Transverse colon (tissue), 4 donors: ENCODE measurements at regions not wholly inside any gene's neighbourhood (a gene's known extent, or its start where the extent isn't known, plus 50 kb on each side); places are given as distances from the start of the nearest gene placed in this dataset.

Source experiments
- DNase-seq: peaks from one replicate; pipeline ENCODE4 v3.0.0-alpha.2; 2019
- H3K27ac ChIP-seq, 4 donors: fragments of 200-600 bp; sonication (generic); 2 replicates each; pipeline ENCODE4 v1.5.1; 2016 to 2018; ENCODE audit warnings: inconsistent platforms in 4 of 4
- H3K27me3 ChIP-seq: fragments of 200-600 bp; sonication (generic); 2 replicates; pipeline ENCODE4 v1.5.1; 2017; ENCODE audit warnings: inconsistent platforms
- H3K36me3 ChIP-seq, 4 donors: fragments of 200-600 bp; sonication (generic); 2 replicates each; pipeline ENCODE4 v1.5.1; 2017 to 2019; ENCODE audit warnings: inconsistent platforms in 4 of 4
- H3K4me1 ChIP-seq, 4 donors: fragments of 200-600 bp; sonication (generic); 2 replicates each; pipeline ENCODE4 v1.5.1; 2017 to 2020; ENCODE audit warnings: inconsistent platforms in 4 of 4
- H3K4me3 ChIP-seq, 4 donors: fragments of 200-600 bp; sonication (generic); 1 replicate in 1 of 4; 2 replicates in 3 of 4; pipeline versions ENCODE4 v1.5.1 to v1.6.1; 2017 to 2019; ENCODE audit warnings: inconsistent platforms in 4 of 4
- H3K9me3 ChIP-seq, 2 donors: fragments of 200-600 bp; sonication (generic); 2 replicates each; pipeline ENCODE4 v1.5.1; 2017 to 2019; ENCODE audit warnings: inconsistent platforms in 2 of 2
- CTCF ChIP-seq, 5 experiments: fragments of 200-600 bp in 3 of 5; fragments of 450-650 bp in 2 of 5; sonication (generic) in 3 of 5; IDR thresholded peaks; 1 replicate in 2 of 5; 2 replicates in 3 of 5; pipeline ENCODE4 v1.5.1; 2016 to 2017; ENCODE audit warnings: antibody characterized with exemption in 5 of 5, inconsistent platforms in 3 of 5, mild to moderate bottlenecking in 2 of 5, moderate library complexity in 1 of 5
- EP300 ChIP-seq: sonication (generic); formaldehyde crosslinking; IDR thresholded peaks from one replicate; pipeline ENCODE4 v1.6.1; 2017; ENCODE audit warnings: antibody characterized with exemption, low read depth
- POLR2A ChIP-seq: fragments of 450-650 bp; IDR thresholded peaks from one replicate; pipeline ENCODE4 v1.6.1; 2016; ENCODE audit warnings: antibody characterized with exemption, mild to moderate bottlenecking, moderate library complexity
- POLR2AphosphoS5 ChIP-seq, 3 donors: sonication (generic); formaldehyde crosslinking; IDR thresholded peaks; one replicate each; pipeline ENCODE4 v1.6.1; 2016; ENCODE audit warnings: antibody characterized with exemption in 3 of 3
- WGBS, 2 donors: methylation state at CpG; one replicate each; pipeline ENCODE4 v1.1.5; 2018; ENCODE audit warnings: low coverage in 1 of 2; 5-methylcytosine and 5-hydroxymethylcytosine counted together
- in situ Hi-C, 4 donors: fragments of 200-750 bp; cut with MboI; loops; one replicate each; pipeline versions ENCODE4 v1.15.0 to v1.15.1; 2017; ENCODE audit warnings: low sequenced_read_pairs in 3 of 4, low pct_ligation_motif_present in 1 of 4, low pct_unique_long_range_greater_than_20kb in 1 of 4
- intact Hi-C: fragments of 100-400 bp; cut with DNase I; formaldehyde crosslinking; loops from one replicate; pipeline ENCODE4 v1.15.1; 2023; ENCODE audit warnings: low total_unique reads

GRCh38 chrX:3244955-3245354, 101.5 kb downstream of the MXRA5 start:
- intact Hi-C loops = no loop called here

GRCh38 chrX:3244203-3244743, 102.2 kb downstream of the MXRA5 start:
- Histone ChIP-seq H3K27me3 (no peaks in the 10 kb centered on the region), H3K4me1 (no peaks in the 10 kb centered on the region), H3K4me3 (no peak overlapping the region), H3K36me3 (no peaks in the 10 kb centered on the region), H3K9me3 (no peaks in the 10 kb centered on the region), H3K27ac (no peak overlapping the region)
- no peak for DNase-seq
- in situ Hi-C loops = no loop called here
- intact Hi-C loops = no loop called here
- TF ChIP-seq CTCF (IDR thresholded peaks at IDR 0.05) (no peak), EP300 (no peak), POLR2A (no peak), POLR2AphosphoS5 (IDR thresholded peaks at IDR 0.05) (no peak)
- WGBS, 2 donors = 60% methylated on average over 7 of the region's 7 CpGs; no CpG with 5 or more reads in 1 of the 2 donors

More at GRCh38 chrX:3244955-3245354, 101.5 kb downstream of the MXRA5 start:
- H3K36me3 ChIP-seq = no peaks in the 10 kb centered on the region
- no peak for DNase-seq
- H3K4me3 ChIP-seq = no peak overlapping the region
- in situ Hi-C loops = no loop called here
- no peaks in the 10 kb centered on the region for H3K4me1 ChIP-seq
- no peaks in the 10 kb centered on the region for H3K27me3 ChIP-seq
- H3K27ac ChIP-seq = no peak overlapping the region
- no peak for TF ChIP-seq POLR2A
- no peak for TF ChIP-seq EP300
- no peaks in the 10 kb centered on the region for H3K9me3 ChIP-seq

- in situ Hi-C loops = no loop called here
- H3K27me3 ChIP-seq = no peaks in the 10 kb centered on the region
- no peaks in the 10 kb centered on the region for H3K9me3 ChIP-seq
- H3K4me3 ChIP-seq = no peak overlapping the region
- 48 to 55% methylated on average over 3 to 4 of the region's 4 CpGs for WGBS, 2 donors
- no peak for DNase-seq
- H3K27ac ChIP-seq = no peak overlapping the region
- intact Hi-C loops = no loop called here
- TF ChIP-seq EP300 = no peak
- no peak for TF ChIP-seq POLR2AphosphoS5 (IDR thresholded peaks at IDR 0.05)
- TF ChIP-seq POLR2A = no peak
- no peak for TF ChIP-seq CTCF (IDR thresholded peaks at IDR 0.05)
- no peaks in the 10 kb centered on the region for H3K36me3 ChIP-seq
- H3K4me1 ChIP-seq = no peaks in the 10 kb centered on the region
Observed at GRCh38 chrX:3232262-3232923, 114.1 kb downstream of the MXRA5 start.

- Histone ChIP-seq H3K27me3 (no peaks in the 10 kb centered on the region), H3K9me3 (no peaks in the 10 kb centered on the region), H3K36me3 (no peaks in the 10 kb centered on the region), H3K4me3 (no peak overlapping the region), H3K27ac (no peak overlapping the region), H3K4me1 (no peaks in the 10 kb centered on the region)
- TF ChIP-seq EP300 = no peak
- TF ChIP-seq CTCF (IDR thresholded peaks at IDR 0.05) = no peak
- TF ChIP-seq POLR2A = no peak
- TF ChIP-seq POLR2AphosphoS5 (IDR thresholded peaks at IDR 0.05) = no peak
- WGBS, 2 donors = 52 to 56% methylated on average over 5 to 7 of the region's 7 CpGs
- intact Hi-C loops = no loop called here
- DNase-seq = no peak
- in situ Hi-C loops = no loop called here
Observed at GRCh38 chrX:3231766-3232165, 114.7 kb downstream of the MXRA5 start.
